GM12872 (cell line): ENCODE measurements at regions not wholly inside any gene's neighbourhood (a gene's known extent, or its start where the extent isn't known, plus 50 kb on each side); places are given as distances from the start of the nearest gene placed in this dataset.

ENCODE experiments used
- TF ChIP-seq, protein P1 (sequence below): IDR thresholded peaks from 3 replicates; pipeline ENCODE4 v1.5.1; 2011; ENCODE audit warnings: low read depth, mild to moderate bottlenecking, low read length, moderate library complexity; ENCODE audit not compliant: insufficient read depth

DNA sequence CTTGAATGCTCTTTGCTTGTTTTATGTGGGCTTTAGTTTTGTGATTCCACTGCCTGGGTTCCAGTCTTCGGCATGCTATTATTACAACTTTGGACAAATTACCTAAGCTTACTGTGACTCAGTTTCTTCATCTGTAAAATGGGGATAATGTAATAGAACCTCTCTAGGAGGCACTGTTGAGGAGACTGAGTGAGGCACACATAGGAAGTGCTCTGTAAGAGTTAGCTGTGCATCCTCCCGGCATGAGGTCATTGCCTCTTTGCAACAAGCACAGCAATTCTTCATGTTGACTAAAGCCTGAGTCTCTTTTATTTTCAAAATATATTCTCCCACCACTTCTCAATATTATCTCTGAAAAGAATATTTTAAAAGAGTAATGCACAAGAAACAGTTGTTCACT, 227.4 kb downstream of the DLEU7 start:
- TF ChIP-seq, protein P1, sequence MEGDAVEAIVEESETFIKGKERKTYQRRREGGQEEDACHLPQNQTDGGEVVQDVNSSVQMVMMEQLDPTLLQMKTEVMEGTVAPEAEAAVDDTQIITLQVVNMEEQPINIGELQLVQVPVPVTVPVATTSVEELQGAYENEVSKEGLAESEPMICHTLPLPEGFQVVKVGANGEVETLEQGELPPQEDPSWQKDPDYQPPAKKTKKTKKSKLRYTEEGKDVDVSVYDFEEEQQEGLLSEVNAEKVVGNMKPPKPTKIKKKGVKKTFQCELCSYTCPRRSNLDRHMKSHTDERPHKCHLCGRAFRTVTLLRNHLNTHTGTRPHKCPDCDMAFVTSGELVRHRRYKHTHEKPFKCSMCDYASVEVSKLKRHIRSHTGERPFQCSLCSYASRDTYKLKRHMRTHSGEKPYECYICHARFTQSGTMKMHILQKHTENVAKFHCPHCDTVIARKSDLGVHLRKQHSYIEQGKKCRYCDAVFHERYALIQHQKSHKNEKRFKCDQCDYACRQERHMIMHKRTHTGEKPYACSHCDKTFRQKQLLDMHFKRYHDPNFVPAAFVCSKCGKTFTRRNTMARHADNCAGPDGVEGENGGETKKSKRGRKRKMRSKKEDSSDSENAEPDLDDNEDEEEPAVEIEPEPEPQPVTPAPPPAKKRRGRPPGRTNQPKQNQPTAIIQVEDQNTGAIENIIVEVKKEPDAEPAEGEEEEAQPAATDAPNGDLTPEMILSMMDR: no peak

DNA sequence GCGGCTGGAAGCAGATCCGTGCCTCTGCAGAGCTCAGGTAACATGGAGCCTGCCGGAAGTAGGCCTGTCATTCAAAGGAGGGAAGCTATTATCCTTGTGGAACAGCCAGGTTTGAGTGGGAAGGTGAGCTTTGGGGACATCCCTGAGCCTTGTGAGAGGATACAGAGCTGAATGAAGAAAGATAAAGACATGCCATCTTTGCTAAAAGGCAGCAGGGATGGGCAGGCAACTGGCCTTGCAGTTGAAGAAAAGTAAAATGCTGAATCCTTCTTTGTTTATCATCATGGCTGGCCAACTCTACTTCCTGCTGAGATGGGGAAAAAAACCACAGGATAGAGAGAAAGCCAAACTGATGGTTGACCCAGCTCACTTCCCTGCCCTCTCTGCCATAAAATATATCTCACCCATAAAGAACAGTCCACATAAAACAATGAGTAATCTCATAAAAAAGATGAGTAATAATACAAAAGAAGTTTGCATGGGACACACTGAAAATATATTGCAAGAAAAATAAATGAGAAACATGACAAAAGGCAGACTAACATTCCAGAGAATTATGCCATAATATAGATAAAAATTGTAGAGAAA, 226.3 kb downstream of the DLEU7 start:
- TF ChIP-seq, protein P1: no peak

DNA sequence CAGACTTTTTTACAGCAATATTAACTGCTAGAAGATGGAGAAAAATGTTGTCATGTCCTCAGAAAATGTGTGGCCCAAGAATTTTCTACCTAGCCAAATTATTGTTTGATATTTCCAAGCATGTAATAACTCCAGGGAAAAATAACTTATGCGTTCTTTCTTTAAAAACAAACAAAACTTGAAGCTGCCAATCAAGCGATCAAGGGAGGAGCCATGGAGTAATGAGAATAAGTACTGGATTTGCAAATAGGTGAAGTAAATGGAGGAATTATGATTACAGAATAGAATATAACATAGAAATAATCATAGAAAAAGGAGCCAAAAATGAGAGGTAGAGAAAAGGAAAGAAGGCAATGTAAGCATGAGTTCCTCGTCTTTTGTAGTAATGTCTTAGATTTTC, 225.3 kb downstream of the DLEU7 start:
- TF ChIP-seq, protein P1: no peak

DNA sequence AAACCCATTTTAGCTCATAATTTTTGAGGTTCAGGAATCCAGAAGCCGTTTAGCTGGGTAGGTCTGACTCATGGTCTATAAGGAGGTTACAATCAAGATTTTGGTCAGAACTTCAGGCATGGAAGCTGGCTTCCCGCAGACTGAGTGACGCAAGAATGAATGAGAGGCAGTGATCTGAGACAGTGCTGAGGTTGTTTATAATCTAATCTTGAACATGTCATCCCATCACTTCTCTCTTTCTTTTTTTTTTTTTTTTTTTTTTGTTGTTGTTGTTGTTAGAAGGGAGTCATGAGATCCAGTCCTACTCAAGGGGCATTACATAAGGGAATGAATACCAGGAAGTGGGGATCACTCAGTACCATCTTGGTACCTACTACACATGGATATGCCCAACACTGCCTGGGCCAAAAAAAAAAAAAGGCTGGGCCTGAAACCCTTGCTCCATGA, 217.4 kb downstream of the DLEU7 start:
- TF ChIP-seq, protein P1: no peak

DNA sequence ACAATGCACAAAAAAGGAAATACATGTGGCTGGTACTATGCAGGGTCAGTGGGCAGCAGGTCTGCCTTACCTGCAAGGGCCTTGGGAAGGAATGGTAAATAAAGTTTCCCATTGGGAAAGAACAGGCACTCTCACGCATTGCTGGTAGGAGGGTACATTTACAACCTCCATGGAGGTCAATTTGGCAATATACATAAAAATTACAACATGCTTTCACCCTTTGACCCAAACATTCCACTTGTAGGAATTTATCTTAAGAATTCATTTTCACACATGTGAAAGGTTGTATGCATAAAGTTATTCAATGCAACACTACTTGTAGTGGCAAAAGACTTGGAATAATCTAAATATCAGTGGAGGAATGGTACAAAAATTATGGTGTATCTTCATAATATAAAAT, 216.4 kb downstream of the DLEU7 start:
- TF ChIP-seq, protein P1: no peak

DNA sequence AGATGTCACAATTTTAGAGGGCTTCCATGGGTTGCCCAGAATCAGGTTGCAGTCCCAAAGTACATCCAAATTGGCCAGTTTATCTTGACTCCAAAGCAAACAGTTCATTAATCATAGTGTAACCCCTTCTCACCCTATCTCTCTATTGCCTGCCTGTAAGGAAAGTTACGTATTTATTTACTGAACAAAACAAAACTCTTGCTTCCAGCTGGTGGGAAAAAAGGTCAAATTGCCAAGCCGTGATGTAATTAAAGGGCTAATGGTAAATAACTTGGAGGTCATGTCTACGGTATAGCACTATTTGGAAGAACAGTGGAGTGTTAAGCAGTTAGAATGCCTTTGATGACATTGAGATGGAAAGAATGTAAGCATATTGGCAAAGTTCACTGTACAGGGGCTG, 214.0 kb downstream of the DLEU7 start:
- TF ChIP-seq, protein P1: no peak

DNA sequence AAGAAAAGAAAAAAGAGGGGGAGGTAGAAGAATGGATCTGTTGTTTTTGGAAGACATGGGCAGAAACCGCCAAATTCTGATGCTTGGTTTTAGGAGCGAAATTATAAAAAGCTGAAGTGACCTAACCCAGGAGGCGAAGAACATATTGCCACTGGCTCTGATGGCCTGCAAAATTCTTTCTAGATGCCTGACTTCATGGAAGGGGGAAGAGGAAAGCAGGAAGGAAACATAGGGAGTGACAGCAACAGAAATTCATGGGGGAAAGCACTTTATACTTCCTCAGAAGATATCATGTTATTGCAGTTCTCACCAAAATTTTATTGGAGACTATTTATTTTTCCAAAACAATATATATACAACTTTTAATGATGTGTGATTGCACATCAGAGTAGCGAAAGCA, 213.5 kb downstream of the DLEU7 start:
- TF ChIP-seq, protein P1: no peak
